WTC11 (cell line): ENCODE measurements at regions not wholly inside any gene's neighbourhood (a gene's known extent, or its start where the extent isn't known, plus 50 kb on each side); places are given as distances from the start of the nearest gene placed in this dataset.

Experiments used
- ATAC-seq: fragments of 200-7000 bp; cut with Tn5 transposase; 2 replicates; pipeline ENCODE4 v1.10.0; 2021; ENCODE audit warnings: mild to moderate bottlenecking, moderate library complexity
- CTCF ChIA-PET: fragments of 300-600 bp; sonication (Branson Sonifier 250); formaldehyde crosslinking; loops from one replicate; lab custom pipeline; 2021; ENCODE audit warnings: antibody characterized with exemption; lab: Charles Lee
- POLR2A ChIA-PET: fragments of 350-600 bp; sonication (Branson Sonifier 250); formaldehyde crosslinking; loops from one replicate; lab custom pipeline; 2021; ENCODE audit warnings: antibody characterized with exemption; lab: Charles Lee
- DNase-seq: peaks from one replicate; pipeline ENCODE4 v3.0.0; 2021; ENCODE audit warnings: low spot score
- H3K27ac Mint-ChIP-seq: 2 replicates; pipeline ENCODE4 v1.8.0; 2021; ENCODE audit warnings: mixed read lengths
- H3K27me3 Mint-ChIP-seq: 2 replicates; pipeline ENCODE4 v1.8.0; 2021; ENCODE audit warnings: low read depth, mild to moderate bottlenecking, moderate library complexity, mixed read lengths
- H3K36me3 Mint-ChIP-seq: 2 replicates; pipeline ENCODE4 v1.8.0; 2021; ENCODE audit warnings: mixed read lengths
- H3K4me1 Mint-ChIP-seq: 2 replicates; pipeline ENCODE4 v1.8.0; 2022; ENCODE audit warnings: mixed read lengths
- H3K4me3 Mint-ChIP-seq: 2 replicates; pipeline ENCODE4 v1.8.0; 2021; ENCODE audit warnings: mild to moderate bottlenecking, moderate library complexity, mixed read lengths
- H3K9me3 Mint-ChIP-seq: 2 replicates; pipeline ENCODE4 v1.8.0; 2021; ENCODE audit warnings: mixed read lengths
- CBFB ChIP-seq: sonication (generic); formaldehyde crosslinking; IDR thresholded peaks from 2 replicates; pipeline ENCODE4 v1.8.1; 2022; ENCODE audit warnings: mild to moderate bottlenecking, low read depth, missing genetic modification reagents
- CREM ChIP-seq: sonication (generic); formaldehyde crosslinking; IDR thresholded peaks from 2 replicates; pipeline ENCODE4 v1.8.1; 2022; ENCODE audit warnings: mild to moderate bottlenecking, missing genetic modification reagents, moderate library complexity
- ELF4 ChIP-seq: sonication (generic); formaldehyde crosslinking; IDR thresholded peaks from 2 replicates; pipeline ENCODE4 v1.8.1; 2022; ENCODE audit warnings: low read depth, mild to moderate bottlenecking, moderate library complexity, missing genetic modification reagents
- FOXP1 ChIP-seq: sonication (generic); formaldehyde crosslinking; IDR thresholded peaks from 2 replicates; pipeline ENCODE4 v1.8.0; 2022; ENCODE audit warnings: missing genetic modification reagents, mild to moderate bottlenecking, moderate library complexity, borderline replicate concordance
- NR2C2 ChIP-seq: sonication (generic); formaldehyde crosslinking; IDR thresholded peaks from 2 replicates; pipeline ENCODE4 v1.8.0; 2022; ENCODE audit warnings: mild to moderate bottlenecking, missing genetic modification reagents
- SMAD3 ChIP-seq: sonication (generic); formaldehyde crosslinking; IDR thresholded peaks from 2 replicates; pipeline ENCODE4 v1.8.0; 2022; ENCODE audit warnings: missing genetic modification reagents, mild to moderate bottlenecking, borderline replicate concordance
- SOX15 ChIP-seq: fragments of 250-450 bp; sonication (Bioruptor Pico); IDR thresholded peaks from 2 replicates; pipeline ENCODE4 v1.9.0; 2021; ENCODE audit warnings: mild to moderate bottlenecking
- TEAD1 ChIP-seq: sonication (generic); formaldehyde crosslinking; IDR thresholded peaks from 2 replicates; pipeline ENCODE4 v1.8.0; 2022; ENCODE audit warnings: mild to moderate bottlenecking, missing genetic modification reagents
- TP53 ChIP-seq: sonication (generic); formaldehyde crosslinking; IDR thresholded peaks from 2 replicates; pipeline ENCODE4 v1.8.1; 2023; ENCODE audit warnings: mild to moderate bottlenecking, missing genetic modification reagents
- ZBTB21 ChIP-seq: sonication (generic); formaldehyde crosslinking; IDR thresholded peaks from 2 replicates; pipeline ENCODE4 v1.8.1; 2023; ENCODE audit warnings: mild to moderate bottlenecking, missing genetic modification reagents, borderline replicate concordance
- ZNF396 ChIP-seq: fragments of 250-450 bp; sonication (Bioruptor Pico); IDR thresholded peaks from 2 replicates; pipeline ENCODE4 v1.8.0; 2021; ENCODE audit warnings: mild to moderate bottlenecking, moderate library complexity, borderline replicate concordance
- ZNF416 ChIP-seq: fragments of 250-450 bp; sonication (Bioruptor Pico); IDR thresholded peaks from 2 replicates; pipeline ENCODE4 v1.9.0; 2021; ENCODE audit warnings: mild to moderate bottlenecking, inconsistent platforms
- TF ChIP-seq, protein P1 (sequence below): sonication (generic); formaldehyde crosslinking; IDR thresholded peaks from 2 replicates; pipeline ENCODE4 v1.8.1; 2022; ENCODE audit warnings: low read depth, mild to moderate bottlenecking, moderate library complexity, missing genetic modification reagents, borderline replicate concordance
- TF ChIP-seq, protein P2 (sequence below): fragments of 250-450 bp; sonication (Bioruptor Pico); conservative IDR thresholded peaks from 2 replicates; pipeline ENCODE4 v1.9.0; 2021; ENCODE audit warnings: mild to moderate bottlenecking
- TF ChIP-seq, protein P3 (sequence below): sonication (generic); formaldehyde crosslinking; IDR thresholded peaks from 2 replicates; pipeline ENCODE4 v1.8.1; 2023; ENCODE audit warnings: mild to moderate bottlenecking, missing genetic modification reagents, borderline replicate concordance
- TF ChIP-seq, protein P4 (sequence below): sonication (generic); formaldehyde crosslinking; IDR thresholded peaks from 2 replicates; pipeline ENCODE4 v1.8.1; 2022; ENCODE audit warnings: mild to moderate bottlenecking, moderate library complexity, missing genetic modification reagents
- TF ChIP-seq, protein P5 (sequence below): sonication (generic); formaldehyde crosslinking; IDR thresholded peaks from 2 replicates; pipeline ENCODE4 v1.8.0; 2023; ENCODE audit warnings: mild to moderate bottlenecking, missing genetic modification reagents
- TF ChIP-seq, protein P6 (sequence below): sonication (generic); formaldehyde crosslinking; IDR thresholded peaks from 2 replicates; pipeline ENCODE4 v1.8.1; 2023; ENCODE audit warnings: mild to moderate bottlenecking, moderate library complexity, missing genetic modification reagents
- TF ChIP-seq, protein P7 (sequence below): sonication (generic); formaldehyde crosslinking; conservative IDR thresholded peaks from 2 replicates; pipeline ENCODE4 v1.8.1; 2022; ENCODE audit warnings: mild to moderate bottlenecking, missing genetic modification reagents

DNA sequence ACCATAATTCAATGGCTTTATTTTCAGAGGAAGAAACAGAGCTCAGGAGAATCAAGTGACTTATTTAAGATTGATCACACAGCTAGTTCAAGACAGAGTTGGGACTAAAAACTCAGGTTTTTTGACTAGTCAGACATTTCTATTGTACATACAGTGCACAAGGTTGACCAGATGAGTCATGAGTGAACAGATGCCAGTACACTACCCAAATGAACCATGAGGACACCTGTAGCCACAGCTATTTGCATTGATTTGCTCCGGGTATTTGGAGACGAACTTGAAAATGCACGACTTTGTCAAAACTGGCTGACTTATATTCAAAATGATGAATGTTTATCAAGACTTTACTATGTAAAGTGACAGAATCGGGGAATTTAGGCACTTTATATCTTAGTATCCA lies 161.7 kb upstream of the ST6GALNAC5 start (continued):
- TF ChIP-seq, protein P1, sequence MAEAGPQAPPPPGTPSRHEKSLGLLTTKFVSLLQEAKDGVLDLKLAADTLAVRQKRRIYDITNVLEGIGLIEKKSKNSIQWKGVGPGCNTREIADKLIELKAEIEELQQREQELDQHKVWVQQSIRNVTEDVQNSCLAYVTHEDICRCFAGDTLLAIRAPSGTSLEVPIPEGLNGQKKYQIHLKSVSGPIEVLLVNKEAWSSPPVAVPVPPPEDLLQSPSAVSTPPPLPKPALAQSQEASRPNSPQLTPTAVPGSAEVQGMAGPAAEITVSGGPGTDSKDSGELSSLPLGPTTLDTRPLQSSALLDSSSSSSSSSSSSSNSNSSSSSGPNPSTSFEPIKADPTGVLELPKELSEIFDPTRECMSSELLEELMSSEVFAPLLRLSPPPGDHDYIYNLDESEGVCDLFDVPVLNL = no peak
- TF ChIP-seq, protein P2, sequence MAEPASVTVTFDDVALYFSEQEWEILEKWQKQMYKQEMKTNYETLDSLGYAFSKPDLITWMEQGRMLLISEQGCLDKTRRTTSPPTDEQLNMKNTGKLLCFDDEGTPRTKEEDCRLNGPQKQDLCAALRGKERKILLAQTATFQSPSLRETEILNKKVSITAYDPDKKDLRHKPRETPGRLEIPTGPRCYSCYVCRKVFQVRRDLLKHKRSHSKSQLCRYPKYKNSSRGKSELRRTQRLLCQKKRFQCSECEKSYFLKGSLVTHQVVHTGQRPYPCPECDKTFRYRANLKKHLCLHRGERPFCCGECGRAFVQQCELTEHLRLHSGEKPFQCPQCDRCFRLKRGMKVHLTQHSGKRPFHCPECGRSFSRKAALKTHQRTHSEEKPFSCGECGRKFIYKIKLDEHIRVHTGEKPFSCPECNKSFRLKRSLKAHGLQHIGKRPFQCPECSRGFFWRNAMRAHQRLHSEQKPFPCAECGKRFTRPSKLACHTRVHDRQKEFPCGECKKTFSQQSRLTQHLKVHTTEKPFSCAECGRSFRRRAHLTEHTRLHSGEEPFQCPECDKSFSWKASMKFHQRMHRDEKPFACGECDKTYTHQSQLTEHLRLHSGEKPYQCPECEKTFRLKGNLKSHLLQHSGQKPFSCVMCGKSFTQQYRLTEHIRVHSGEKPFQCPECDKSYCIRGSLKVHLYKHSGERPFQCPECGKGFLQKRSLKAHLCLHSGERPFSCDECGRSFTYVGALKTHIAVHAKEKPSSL (CRISPR knock-in tag) = no peak
- no peak for TF ChIP-seq TEAD1 (CRISPR knock-in tag)
- TF ChIP-seq, protein P3, sequence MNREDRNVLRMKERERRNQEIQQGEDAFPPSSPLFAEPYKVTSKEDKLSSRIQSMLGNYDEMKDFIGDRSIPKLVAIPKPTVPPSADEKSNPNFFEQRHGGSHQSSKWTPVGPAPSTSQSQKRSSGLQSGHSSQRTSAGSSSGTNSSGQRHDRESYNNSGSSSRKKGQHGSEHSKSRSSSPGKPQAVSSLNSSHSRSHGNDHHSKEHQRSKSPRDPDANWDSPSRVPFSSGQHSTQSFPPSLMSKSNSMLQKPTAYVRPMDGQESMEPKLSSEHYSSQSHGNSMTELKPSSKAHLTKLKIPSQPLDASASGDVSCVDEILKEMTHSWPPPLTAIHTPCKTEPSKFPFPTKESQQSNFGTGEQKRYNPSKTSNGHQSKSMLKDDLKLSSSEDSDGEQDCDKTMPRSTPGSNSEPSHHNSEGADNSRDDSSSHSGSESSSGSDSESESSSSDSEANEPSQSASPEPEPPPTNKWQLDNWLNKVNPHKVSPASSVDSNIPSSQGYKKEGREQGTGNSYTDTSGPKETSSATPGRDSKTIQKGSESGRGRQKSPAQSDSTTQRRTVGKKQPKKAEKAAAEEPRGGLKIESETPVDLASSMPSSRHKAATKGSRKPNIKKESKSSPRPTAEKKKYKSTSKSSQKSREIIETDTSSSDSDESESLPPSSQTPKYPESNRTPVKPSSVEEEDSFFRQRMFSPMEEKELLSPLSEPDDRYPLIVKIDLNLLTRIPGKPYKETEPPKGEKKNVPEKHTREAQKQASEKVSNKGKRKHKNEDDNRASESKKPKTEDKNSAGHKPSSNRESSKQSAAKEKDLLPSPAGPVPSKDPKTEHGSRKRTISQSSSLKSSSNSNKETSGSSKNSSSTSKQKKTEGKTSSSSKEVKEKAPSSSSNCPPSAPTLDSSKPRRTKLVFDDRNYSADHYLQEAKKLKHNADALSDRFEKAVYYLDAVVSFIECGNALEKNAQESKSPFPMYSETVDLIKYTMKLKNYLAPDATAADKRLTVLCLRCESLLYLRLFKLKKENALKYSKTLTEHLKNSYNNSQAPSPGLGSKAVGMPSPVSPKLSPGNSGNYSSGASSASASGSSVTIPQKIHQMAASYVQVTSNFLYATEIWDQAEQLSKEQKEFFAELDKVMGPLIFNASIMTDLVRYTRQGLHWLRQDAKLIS (CRISPR knock-in tag) = no peak
- no peak for TF ChIP-seq ZBTB21
- no peak for TF ChIP-seq FOXP1 (CRISPR knock-in tag)
- TF ChIP-seq ZNF416 (CRISPR knock-in tag) = no peak
- TF ChIP-seq, all 79 proteins: peak for 0

DNA sequence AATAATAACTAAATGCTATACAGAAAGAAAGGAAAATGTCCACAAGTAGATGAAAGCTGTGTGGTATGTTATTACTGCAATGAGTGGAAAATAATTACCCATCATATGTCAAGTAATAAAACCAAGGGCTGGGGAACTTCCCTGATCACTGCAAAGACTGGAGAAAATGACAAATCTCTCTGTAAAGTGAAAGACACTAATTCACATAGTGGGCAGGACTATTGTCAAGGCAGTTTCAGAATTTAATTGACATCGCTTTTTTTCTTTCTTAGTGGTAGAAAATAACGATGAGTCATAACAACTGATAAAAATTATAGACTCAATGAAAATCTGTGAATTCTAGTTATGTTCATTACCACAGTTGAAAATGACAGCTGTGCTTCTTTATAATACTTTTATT lies 153.7 kb upstream of the ST6GALNAC5 start:
- DNase-seq = no peak
- H3K9me3 Mint-ChIP-seq = no peaks in the 10 kb centered on the region
- no peaks in the 10 kb centered on the region for H3K36me3 Mint-ChIP-seq
- H3K27me3 Mint-ChIP-seq = no peaks in the 10 kb centered on the region
- POLR2A ChIA-PET = no interaction called here
- no peak overlapping the region for H3K4me3 Mint-ChIP-seq
- H3K4me1 Mint-ChIP-seq = no peaks in the 10 kb centered on the region
- TF ChIP-seq, protein P4, sequence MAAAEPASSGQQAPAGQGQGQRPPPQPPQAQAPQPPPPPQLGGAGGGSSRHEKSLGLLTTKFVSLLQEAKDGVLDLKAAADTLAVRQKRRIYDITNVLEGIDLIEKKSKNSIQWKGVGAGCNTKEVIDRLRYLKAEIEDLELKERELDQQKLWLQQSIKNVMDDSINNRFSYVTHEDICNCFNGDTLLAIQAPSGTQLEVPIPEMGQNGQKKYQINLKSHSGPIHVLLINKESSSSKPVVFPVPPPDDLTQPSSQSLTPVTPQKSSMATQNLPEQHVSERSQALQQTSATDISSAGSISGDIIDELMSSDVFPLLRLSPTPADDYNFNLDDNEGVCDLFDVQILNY (CRISPR knock-in tag) = no peak
- TF ChIP-seq, protein P5, sequence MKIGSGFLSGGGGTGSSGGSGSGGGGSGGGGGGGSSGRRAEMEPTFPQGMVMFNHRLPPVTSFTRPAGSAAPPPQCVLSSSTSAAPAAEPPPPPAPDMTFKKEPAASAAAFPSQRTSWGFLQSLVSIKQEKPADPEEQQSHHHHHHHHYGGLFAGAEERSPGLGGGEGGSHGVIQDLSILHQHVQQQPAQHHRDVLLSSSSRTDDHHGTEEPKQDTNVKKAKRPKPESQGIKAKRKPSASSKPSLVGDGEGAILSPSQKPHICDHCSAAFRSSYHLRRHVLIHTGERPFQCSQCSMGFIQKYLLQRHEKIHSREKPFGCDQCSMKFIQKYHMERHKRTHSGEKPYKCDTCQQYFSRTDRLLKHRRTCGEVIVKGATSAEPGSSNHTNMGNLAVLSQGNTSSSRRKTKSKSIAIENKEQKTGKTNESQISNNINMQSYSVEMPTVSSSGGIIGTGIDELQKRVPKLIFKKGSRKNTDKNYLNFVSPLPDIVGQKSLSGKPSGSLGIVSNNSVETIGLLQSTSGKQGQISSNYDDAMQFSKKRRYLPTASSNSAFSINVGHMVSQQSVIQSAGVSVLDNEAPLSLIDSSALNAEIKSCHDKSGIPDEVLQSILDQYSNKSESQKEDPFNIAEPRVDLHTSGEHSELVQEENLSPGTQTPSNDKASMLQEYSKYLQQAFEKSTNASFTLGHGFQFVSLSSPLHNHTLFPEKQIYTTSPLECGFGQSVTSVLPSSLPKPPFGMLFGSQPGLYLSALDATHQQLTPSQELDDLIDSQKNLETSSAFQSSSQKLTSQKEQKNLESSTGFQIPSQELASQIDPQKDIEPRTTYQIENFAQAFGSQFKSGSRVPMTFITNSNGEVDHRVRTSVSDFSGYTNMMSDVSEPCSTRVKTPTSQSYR (CRISPR knock-in tag) = no peak
- TF ChIP-seq, protein P6, sequence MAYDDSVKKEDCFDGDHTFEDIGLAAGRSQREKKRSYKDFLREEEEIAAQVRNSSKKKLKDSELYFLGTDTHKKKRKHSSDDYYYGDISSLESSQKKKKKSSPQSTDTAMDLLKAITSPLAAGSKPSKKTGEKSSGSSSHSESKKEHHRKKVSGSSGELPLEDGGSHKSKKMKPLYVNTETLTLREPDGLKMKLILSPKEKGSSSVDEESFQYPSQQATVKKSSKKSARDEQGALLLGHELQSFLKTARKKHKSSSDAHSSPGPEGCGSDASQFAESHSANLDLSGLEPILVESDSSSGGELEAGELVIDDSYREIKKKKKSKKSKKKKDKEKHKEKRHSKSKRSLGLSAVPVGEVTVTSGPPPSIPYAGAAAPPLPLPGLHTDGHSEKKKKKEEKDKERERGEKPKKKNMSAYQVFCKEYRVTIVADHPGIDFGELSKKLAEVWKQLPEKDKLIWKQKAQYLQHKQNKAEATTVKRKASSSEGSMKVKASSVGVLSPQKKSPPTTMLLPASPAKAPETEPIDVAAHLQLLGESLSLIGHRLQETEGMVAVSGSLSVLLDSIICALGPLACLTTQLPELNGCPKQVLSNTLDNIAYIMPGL (CRISPR knock-in tag) = no peak
- TF ChIP-seq CREM (no peak), ZNF396 (CRISPR knock-in tag) (no peak), ELF4 (CRISPR knock-in tag) (no peak), SMAD3 (no peak), SOX15 (CRISPR knock-in tag) (no peak), NR2C2 (CRISPR knock-in tag) (no peak), FOXP1 (CRISPR knock-in tag) (no peak), CBFB (CRISPR knock-in tag) (no peak), TP53 (CRISPR knock-in tag) (no peak)
- TF ChIP-seq, protein P7, sequence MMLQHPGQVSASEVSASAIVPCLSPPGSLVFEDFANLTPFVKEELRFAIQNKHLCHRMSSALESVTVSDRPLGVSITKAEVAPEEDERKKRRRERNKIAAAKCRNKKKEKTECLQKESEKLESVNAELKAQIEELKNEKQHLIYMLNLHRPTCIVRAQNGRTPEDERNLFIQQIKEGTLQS (CRISPR knock-in tag) = no peak
- TF ChIP-seq, all 79 proteins: peak for 0
- H3K27ac Mint-ChIP-seq = no peak overlapping the region
- CTCF ChIA-PET = no interaction called here
- ATAC-seq = no peak
